GM12878 (cell line): ENCODE measurements at regions not wholly inside any gene's neighbourhood (a gene's known extent, or its start where the extent isn't known, plus 50 kb on each side); places are given as distances from the start of the nearest gene placed in this dataset.

ENCODE experiments used
- ATAC-seq: fragments of 200-7000 bp; cut with Tn5 transposase; 3 replicates; pipeline ENCODE4 v1.9.1; 2020; ENCODE audit warnings: mild to moderate bottlenecking, moderate library complexity
- BruUV-seq: library from RNA; stranded (reverse); fragments of 400-500 nt; replicated peaks from 2 replicates; lab custom pipeline; 2021; lab: Mats Ljungman, UMichigan
- CTCF ChIA-PET: fragments of 300-600 bp; sonication (Branson Sonifier 250); formaldehyde crosslinking; extraction: SDS; loops from one replicate; lab custom pipeline; 2021; ENCODE audit warnings: inconsistent platforms; lab: Yijun Ruan, JAX
- POLR2A ChIA-PET: fragments of 350-600 bp; formaldehyde crosslinking; extraction: SDS; loops from one replicate; lab custom pipeline; 2021; ENCODE audit warnings: inconsistent platforms; lab: Charles Lee
- RAD21 ChIA-PET: fragments of 300-600 bp; sonication (Branson Sonifier 250); formaldehyde crosslinking; loops from one replicate; lab custom pipeline; 2023; ENCODE audit warnings: antibody characterized with exemption; ENCODE audit not compliant: unreplicated experiment; lab: Charles Lee
- SMC1A ChIA-PET: fragments of 300-600 bp; sonication (Branson Sonifier 250); formaldehyde crosslinking; loops from one replicate; lab custom pipeline; 2023; ENCODE audit not compliant: unreplicated experiment, uncharacterized antibody; lab: Charles Lee
- DNase-seq: peaks from one replicate; pipeline ENCODE4 v3.0.0-alpha.2; 2011; ENCODE audit warnings: low read depth, low spot score
- FAIRE-seq: peaks from 3 replicates; lab custom pipeline; 2011; peaks lifted over from hg19 to GRCh38; lab: Jason Lieb, UNC
- H2AFZ ChIP-seq: 2 replicates; pipeline ENCODE4 v1.6.0; 2011; ENCODE audit warnings: low read depth, low read length, control low read depth; ENCODE audit not compliant: control insufficient read depth
- H3K27ac ChIP-seq: 2 replicates; pipeline ENCODE4 v1.5.1; 2011; ENCODE audit warnings: control low read depth; ENCODE audit not compliant: control insufficient read depth, insufficient read depth
- H3K27me3 ChIP-seq, 2 experiments: replicated peaks in 1 of 2; 2 replicates each; pipeline versions ENCODE4 v1.6.0 to v1.6.1; 2011; ENCODE audit warnings: low read length in 1 of 2; ENCODE audit not compliant: control insufficient read depth in 2 of 2, insufficient read depth in 2 of 2
- H3K36me3 ChIP-seq, 2 experiments: 2 replicates each; pipeline ENCODE4 v1.5.1; 2011; ENCODE audit warnings: low read length in 1 of 2; ENCODE audit not compliant: control insufficient read depth in 2 of 2, insufficient read depth in 2 of 2
- H3K4me1 ChIP-seq: 2 replicates; pipeline ENCODE4 v1.6.1; 2011; ENCODE audit warnings: mild to moderate bottlenecking, low read length, moderate library complexity, mixed read lengths; ENCODE audit not compliant: control insufficient read depth, insufficient read depth
- H3K4me2 ChIP-seq: 2 replicates; pipeline ENCODE4 v1.6.0; 2011; ENCODE audit warnings: control low read depth; ENCODE audit not compliant: control insufficient read depth, insufficient read depth
- H3K4me3 ChIP-seq: fragments of 200-600 bp; sonication (generic); 2 replicates; pipeline ENCODE4 v1.5.1; 2016
- H3K79me2 ChIP-seq: 2 replicates; pipeline ENCODE4 v1.6.0; 2011; ENCODE audit warnings: low read length; ENCODE audit not compliant: control insufficient read depth, insufficient read depth
- H3K9ac ChIP-seq: 2 replicates; pipeline ENCODE4 v1.8.0; 2011; ENCODE audit warnings: low read length, control low read depth, mixed read lengths; ENCODE audit not compliant: control insufficient read depth, insufficient read depth
- H3K9me3 ChIP-seq: replicated peaks from 3 replicates; pipeline ENCODE4 v1.5.1; 2011; ENCODE audit warnings: mild to moderate bottlenecking, low read length; ENCODE audit not compliant: control insufficient read depth, insufficient read depth
- H4K20me1 ChIP-seq: 2 replicates; pipeline ENCODE4 v1.6.0; 2011; ENCODE audit not compliant: control insufficient read depth, insufficient read depth
- BCLAF1 ChIP-seq: fragments of 450-650 bp; IDR thresholded peaks from 2 replicates; pipeline ENCODE4 v1.6.1; 2017; ENCODE audit warnings: antibody characterized with exemption, mild to moderate bottlenecking, moderate library complexity
- E2F4 ChIP-seq: IDR thresholded peaks from 2 replicates; pipeline ENCODE4 v1.6.1; 2012; ENCODE audit warnings: low read depth, low read length, improper control_type of control experiment
- E2F8 ChIP-seq: fragments of 450-650 bp; IDR thresholded peaks from 2 replicates; pipeline ENCODE4 v1.6.1; 2018; ENCODE audit warnings: mild to moderate bottlenecking, low read depth, moderate library complexity; ENCODE audit not compliant: partially characterized antibody
- FOXK2 ChIP-seq: fragments of 450-650 bp; IDR thresholded peaks from 2 replicates; pipeline ENCODE4 v1.6.1; 2017; ENCODE audit warnings: mild to moderate bottlenecking, moderate library complexity
- GATAD2B ChIP-seq: fragments of 450-650 bp; conservative IDR thresholded peaks from 2 replicates; pipeline ENCODE4 v1.6.1; 2017; ENCODE audit warnings: low read depth, mild to moderate bottlenecking, moderate library complexity
- HDGF ChIP-seq: fragments of 450-650 bp; IDR thresholded peaks from 2 replicates; pipeline ENCODE4 v1.6.1; 2016; ENCODE audit warnings: antibody characterized with exemption
- IRF3 ChIP-seq: fragments of 450-650 bp; IDR thresholded peaks from 2 replicates; pipeline ENCODE4 v1.6.1; 2014; ENCODE audit warnings: mild to moderate bottlenecking
- NFYA ChIP-seq: IDR thresholded peaks from 2 replicates; pipeline ENCODE4 v1.6.1; 2011; ENCODE audit warnings: low read depth, mild to moderate bottlenecking, low read length, improper control_type of control experiment, borderline replicate concordance
- PAX5 ChIP-seq: IDR thresholded peaks from 2 replicates; pipeline ENCODE4 v1.6.1; 2011; ENCODE audit warnings: low read depth, low read length, borderline replicate concordance
- RELA ChIP-seq: fragments of 450-650 bp; IDR thresholded peaks from 2 replicates; pipeline ENCODE4 v1.8.0; 2014; ENCODE audit warnings: borderline replicate concordance; ENCODE audit not compliant: partially characterized antibody
- SPI1 ChIP-seq: IDR thresholded peaks from 2 replicates; pipeline ENCODE4 v1.6.1; 2011; ENCODE audit warnings: low read depth, mild to moderate bottlenecking, low read length, moderate library complexity, borderline replicate concordance; ENCODE audit not compliant: insufficient read depth
- YBX1 ChIP-seq: fragments of 450-650 bp; IDR thresholded peaks from 2 replicates; pipeline ENCODE4 v1.6.1; 2016; ENCODE audit warnings: antibody characterized with exemption
- ZBTB40 ChIP-seq: fragments of 450-650 bp; IDR thresholded peaks from 2 replicates; pipeline ENCODE4 v1.6.1; 2016; ENCODE audit warnings: mild to moderate bottlenecking, moderate library complexity, borderline replicate concordance
- WGBS: methylation state at CpG from one replicate; pipeline ENCODE4 v1.1.6; 2016; ENCODE audit warnings: low lambda C conversion rate; ENCODE audit not compliant: insufficient replicate concordance, insufficient coverage; ENCODE audit errors: missing lambda C conversion rate; 5-methylcytosine and 5-hydroxymethylcytosine counted together
- in situ Hi-C: fragments of 300-500 bp; cut with MboI; formaldehyde crosslinking; loops from 9 replicates; pipeline ENCODE4 v1.14.3; 2018; ENCODE audit warnings: mixed read lengths
- intact Hi-C: fragments of 100-400 bp; cut with micrococcal nuclease; formaldehyde crosslinking; loops from one replicate; pipeline ENCODE4 v1.14.2; 2022; ENCODE audit not compliant: unreplicated experiment

GRCh38 chr5:25441810-25442209 lies 797.0 kb upstream of the CDH10 start:
- Histone ChIP-seq H3K4me1 (no peaks in the 10 kb centered on the region), H3K9me3 (no peaks in the 10 kb centered on the region), H3K27ac (no peak overlapping the region), H4K20me1 (no peaks in the 10 kb centered on the region), H3K79me2 (no peaks in the 10 kb centered on the region), H3K36me3 (no peaks in the 10 kb centered on the region), H2AFZ (no peak overlapping the region), H3K27me3 (no peaks in the 10 kb centered on the region), H3K4me2 (no peak overlapping the region), H3K4me3 (no peak overlapping the region), H3K9ac (no peak overlapping the region)
- ChIA-PET POLR2A (no interaction called here), RAD21 (no interaction called here), CTCF (no interaction called here), SMC1A (no interaction called here)
- BruUV-seq: no TSS peak
- WGBS: 31% methylated on average over 4 of the region's 4 CpGs
- DNase-seq (no peak), FAIRE-seq (no peak), ATAC-seq (no peak)
- in situ Hi-C loops (no loop called here), intact Hi-C loops (no loop called here)
- TF ChIP-seq IRF3 (no peak), YBX1 (no peak), E2F4 (no peak), BCLAF1 (no peak), NFYA (no peak), HDGF (no peak), SPI1 (no peak), GATAD2B (no peak), PAX5 (no peak), RELA (no peak), ZBTB40 (no peak), FOXK2 (no peak), E2F8 (no peak)
